SK-N-SH (cell line): ENCODE measurements at regions not wholly inside any gene's neighbourhood (a gene's known extent, or its start where the extent isn't known, plus 50 kb on each side); places are given as distances from the start of the nearest gene placed in this dataset.

Experiments used
- CHD2 ChIP-seq: fragments of 150-350 bp; IDR thresholded peaks from 2 replicates; pipeline ENCODE4 v1.6.1; 2018; ENCODE audit warnings: low read length; ENCODE audit not compliant: partially characterized antibody
- CTCF ChIP-seq: fragments of 200-600 bp; sonication (generic); IDR thresholded peaks from 2 replicates; pipeline ENCODE4 v1.6.1; 2017; ENCODE audit warnings: antibody characterized with exemption, mild to moderate bottlenecking, moderate library complexity
- EZH2phosphoT487 ChIP-seq: fragments of 200-600 bp; sonication (generic); IDR thresholded peaks from 2 replicates; pipeline ENCODE4 v1.6.1; 2017; ENCODE audit warnings: low read depth, mixed run types, mild to moderate bottlenecking, antibody characterized with exemption, moderate library complexity, borderline replicate concordance
- MAX ChIP-seq: IDR thresholded peaks from 2 replicates; pipeline ENCODE4 v1.4.0; 2012; ENCODE audit warnings: low read depth
- REST ChIP-seq: IDR thresholded peaks from 2 replicates; pipeline ENCODE4 v1.6.1; 2012; ENCODE audit warnings: mild to moderate bottlenecking, low read depth, low read length, moderate library complexity
- YY1 ChIP-seq: IDR thresholded peaks from 2 replicates; pipeline ENCODE4 v1.4.0; 2012; ENCODE audit warnings: low read depth, mild to moderate bottlenecking

GRCh38 chr7:145645135-145645515 lies 471.5 kb upstream of the CNTNAP2 start:
- no peak for TF ChIP-seq CTCF
- TF ChIP-seq EZH2phosphoT487: no peak
- no peak for TF ChIP-seq REST
- TF ChIP-seq YY1: no peak
- TF ChIP-seq MAX: no peak
- TF ChIP-seq CHD2: no peak
